GM18520 (cell line): ENCODE measurements at regions not wholly inside any gene's neighbourhood (a gene's known extent, or its start where the extent isn't known, plus 50 kb on each side); places are given as distances from the start of the nearest gene placed in this dataset.
"Not testable (repeated sequence)": the region's sequence is repeated elsewhere in the genome, so short reads cannot be mapped to it uniquely, and the experiment has no call there.

ENCODE experiments used
- ATAC-seq: cut with Tn5 transposase; IDR thresholded peaks from one replicate; pipeline ENCODE4 v1.9.1; 2021; ENCODE audit not compliant: unreplicated experiment

- ATAC-seq, result not testable (repeated sequence)
These were observed 116.1 kb downstream of the OR4M2 start for GRCh38 chr15:22196423-22196822.

- ATAC-seq, result not testable (repeated sequence)
These were observed 120.1 kb downstream of the OR4M2 start for GRCh38 chr15:22200417-22200816.

GRCh38 chr15:22201993-22202659, 121.8 kb downstream of the OR4M2 start:
- not testable (repeated sequence) for ATAC-seq

GRCh38 chr15:22203208-22203607, 122.9 kb downstream of the OR4M2 start:
- ATAC-seq, result not testable (repeated sequence)

GRCh38 chr15:22209086-22209485, 128.8 kb downstream of the OR4M2 start:
- not testable (repeated sequence) for ATAC-seq

GRCh38 chr15:22222596-22222995, 142.3 kb downstream of the OR4M2 start:
- not testable (repeated sequence) for ATAC-seq

- no peak for ATAC-seq
These were observed 143.9 kb downstream of the OR4M2 start for GRCh38 chr15:22224241-22224671.

- ATAC-seq, result not testable (repeated sequence)
These were observed 144.6 kb downstream of the OR4M2 start for GRCh38 chr15:22224961-22225360.

- ATAC-seq, result no peak
These were observed 145.9 kb downstream of the OR4M2 start for GRCh38 chr15:22226034-22226790.

GRCh38 chr15:22227411-22228100, 147.2 kb downstream of the OR4M2 start:
- ATAC-seq, result no peak

- ATAC-seq, result no peak
These were observed 147.9 kb downstream of the OR4M2 start for GRCh38 chr15:22228101-22228762.

- no peak for ATAC-seq
These were observed 149.9 kb downstream of the OR4M2 start for GRCh38 chr15:22229990-22230819.

- no peak for ATAC-seq
These were observed 151.3 kb downstream of the OR4M2 start for GRCh38 chr15:22231603-22232002.

GRCh38 chr15:22232675-22233074, 152.3 kb downstream of the OR4M2 start:
- ATAC-seq, result no peak

- ATAC-seq, result not testable (repeated sequence)
These were observed 155.1 kb downstream of the OR4M2 start for GRCh38 chr15:22235261-22235930.

- no peak for ATAC-seq
These were observed 156.1 kb downstream of the OR4M2 start for GRCh38 chr15:22236469-22236868.

GRCh38 chr15:22237891-22238275, 157.6 kb downstream of the OR4M2 start:
- no peak for ATAC-seq

GRCh38 chr15:22238276-22238958, 158.1 kb downstream of the OR4M2 start:
- ATAC-seq, result not testable (repeated sequence)
